NCI-H2107 (cell line): ENCODE measurements at regions not wholly inside any gene's neighbourhood (a gene's known extent, or its start where the extent isn't known, plus 50 kb on each side); places are given as distances from the start of the nearest gene placed in this dataset.

Experiments used
- DNase-seq: peaks from one replicate; lab custom pipeline; 2025; lab: John Stamatoyannopoulos, UW

- DNase-seq, result no peak
These were observed 251.4 kb upstream of the ROPN1 start for GRCh38 chr3:124243177-124243859.

- DNase-seq, result peak; percentile 33
These were observed 254.5 kb upstream of the ROPN1 start for GRCh38 chr3:124246376-124246775.

- peak; percentile 25 for DNase-seq
These were observed 255.0 kb upstream of the ROPN1 start for GRCh38 chr3:124246949-124247348.

GRCh38 chr3:124248471-124249028 is 256.6 kb upstream of the ROPN1 start:
- no peak for DNase-seq

GRCh38 chr3:124249038-124249437 is 257.1 kb upstream of the ROPN1 start:
- DNase-seq, result no peak

GRCh38 chr3:124250053-124250452 is 258.1 kb upstream of the ROPN1 start:
- DNase-seq, result no peak

GRCh38 chr3:124256156-124256555 is 264.2 kb upstream of the ROPN1 start:
- DNase-seq, result no peak

- no peak for DNase-seq
These were observed 264.7 kb upstream of the ROPN1 start for GRCh38 chr3:124256599-124256998.

GRCh38 chr3:124257336-124257864 is 265.5 kb upstream of the ROPN1 start:
- DNase-seq, result no peak

- no peak for DNase-seq
These were observed 266.2 kb upstream of the ROPN1 start for GRCh38 chr3:124258057-124258500.

- no peak for DNase-seq
These were observed 268.4 kb upstream of the ROPN1 start for GRCh38 chr3:124260206-124260915.

GRCh38 chr3:124261306-124261705 is 269.4 kb upstream of the ROPN1 start:
- no peak for DNase-seq

GRCh38 chr3:124263168-124263567 is 271.2 kb upstream of the ROPN1 start:
- no peak for DNase-seq

GRCh38 chr3:124264346-124264745 is 272.4 kb upstream of the ROPN1 start:
- DNase-seq, result no peak

GRCh38 chr3:124266487-124266886 is 274.6 kb upstream of the ROPN1 start:
- peak; percentile 90 for DNase-seq

GRCh38 chr3:124267406-124267805 is 275.5 kb upstream of the ROPN1 start:
- no peak for DNase-seq

GRCh38 chr3:124268355-124268754 is 276.4 kb upstream of the ROPN1 start:
- DNase-seq, result no peak

GRCh38 chr3:124269619-124270018 is 277.7 kb upstream of the ROPN1 start:
- no peak for DNase-seq

- DNase-seq, result no peak
These were observed 280.8 kb upstream of the ROPN1 start for GRCh38 chr3:124272605-124273151.

GRCh38 chr3:124273651-124274050 is 281.7 kb upstream of the ROPN1 start:
- no peak for DNase-seq

- DNase-seq, result no peak
These were observed 282.1 kb upstream of the ROPN1 start for GRCh38 chr3:124274051-124274450.

GRCh38 chr3:124275412-124275811 is 283.5 kb upstream of the ROPN1 start:
- no peak for DNase-seq

- no peak for DNase-seq
These were observed 284.2 kb upstream of the ROPN1 start for GRCh38 chr3:124276133-124276532.
